ENCODE measurements at regions not wholly inside any gene's neighbourhood (a gene's known extent, or its start where the extent isn't known, plus 50 kb on each side); places are given as distances from the start of the nearest gene placed in this dataset.
A peak's percentile ranks its signal among the peaks of the same experiment; 100 is the strongest.

DNA sequence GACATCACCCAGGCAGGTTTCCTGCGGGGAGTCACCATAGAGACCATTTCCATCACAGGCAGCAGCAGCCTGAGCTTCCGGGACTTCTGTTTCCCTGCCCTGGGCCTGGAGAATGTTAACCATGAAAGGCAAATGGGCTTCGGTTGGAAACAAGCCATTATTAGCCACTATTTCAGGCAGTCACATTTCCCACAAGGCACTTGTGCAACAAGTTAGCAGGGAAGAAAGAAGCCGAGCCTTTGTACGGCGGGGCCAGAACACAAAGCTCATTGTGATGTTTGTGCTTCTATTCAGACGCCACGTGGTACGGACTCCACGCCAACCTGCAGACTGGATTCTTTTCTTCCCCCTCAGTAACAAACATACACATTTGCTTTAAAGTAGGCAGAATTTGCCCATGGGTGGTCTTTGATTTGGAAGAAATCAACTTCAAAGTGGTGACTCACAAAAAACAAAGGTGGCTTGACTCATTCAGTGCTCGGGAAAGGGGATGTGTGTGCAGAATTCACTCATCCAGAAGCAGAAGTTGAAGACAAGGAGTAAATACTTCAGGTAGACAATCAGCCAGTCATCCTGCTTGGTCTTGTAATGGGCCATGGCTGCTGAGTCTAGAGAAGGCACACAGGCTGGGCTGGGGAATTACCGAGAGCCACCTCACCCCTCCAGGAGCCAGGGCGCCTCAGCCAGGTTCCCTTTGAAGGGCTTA, 154.2 kb upstream of the PRMT8 start:
- H3K27me3 ChIP-seq = peaks cover 0 to 75% (median 0%) of the 10 kb centered on the region in 4 donors
- TF ChIP-seq, protein P1, sequence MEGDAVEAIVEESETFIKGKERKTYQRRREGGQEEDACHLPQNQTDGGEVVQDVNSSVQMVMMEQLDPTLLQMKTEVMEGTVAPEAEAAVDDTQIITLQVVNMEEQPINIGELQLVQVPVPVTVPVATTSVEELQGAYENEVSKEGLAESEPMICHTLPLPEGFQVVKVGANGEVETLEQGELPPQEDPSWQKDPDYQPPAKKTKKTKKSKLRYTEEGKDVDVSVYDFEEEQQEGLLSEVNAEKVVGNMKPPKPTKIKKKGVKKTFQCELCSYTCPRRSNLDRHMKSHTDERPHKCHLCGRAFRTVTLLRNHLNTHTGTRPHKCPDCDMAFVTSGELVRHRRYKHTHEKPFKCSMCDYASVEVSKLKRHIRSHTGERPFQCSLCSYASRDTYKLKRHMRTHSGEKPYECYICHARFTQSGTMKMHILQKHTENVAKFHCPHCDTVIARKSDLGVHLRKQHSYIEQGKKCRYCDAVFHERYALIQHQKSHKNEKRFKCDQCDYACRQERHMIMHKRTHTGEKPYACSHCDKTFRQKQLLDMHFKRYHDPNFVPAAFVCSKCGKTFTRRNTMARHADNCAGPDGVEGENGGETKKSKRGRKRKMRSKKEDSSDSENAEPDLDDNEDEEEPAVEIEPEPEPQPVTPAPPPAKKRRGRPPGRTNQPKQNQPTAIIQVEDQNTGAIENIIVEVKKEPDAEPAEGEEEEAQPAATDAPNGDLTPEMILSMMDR (IDR thresholded peaks at IDR 0.05) = no peak
- no peak for TF ChIP-seq POLR2A (IDR thresholded peaks at IDR 0.05)
- no peak overlapping the region for H3K4me3 ChIP-seq
- no peaks in the 10 kb centered on the region for H3K9me3 ChIP-seq
- DNase-seq = no peak
- peak overlapping the region in 1 of 4 donors; percentile 41 for H3K27ac ChIP-seq
- intact Hi-C loops (cut with DNase I) = no loop called here
- 25 to 42% methylated on average over 12 of the region's 13 CpGs for WGBS, 2 donors
- peaks cover 0 to 20% (median 11%) of the 10 kb centered on the region in 3 donors for H3K4me1 ChIP-seq
- no peaks in the 10 kb centered on the region for H3K36me3 ChIP-seq

- DNase-seq = no peak
- TF ChIP-seq POLR2A (IDR thresholded peaks at IDR 0.05) = no peak
- TF ChIP-seq, protein P1 (IDR thresholded peaks at IDR 0.05) = no peak
- H3K36me3 ChIP-seq = no peaks in the 10 kb centered on the region
- H3K27me3 ChIP-seq = peaks cover 0 to 76% (median 0%) of the 10 kb centered on the region in 4 donors
- 76 to 91% methylated on average over 5 of the region's 5 CpGs for WGBS, 2 donors
- peaks cover 0 to 27% (median 16%) of the 10 kb centered on the region in 3 donors for H3K4me1 ChIP-seq
- no peak overlapping the region for H3K27ac ChIP-seq
- no peaks in the 10 kb centered on the region for H3K9me3 ChIP-seq
- H3K4me3 ChIP-seq = no peak overlapping the region
- intact Hi-C loops (cut with DNase I) = no loop called here
These were observed 153.1 kb upstream of the PRMT8 start for GRCh38 chr12:3337944-3338343.

DNA sequence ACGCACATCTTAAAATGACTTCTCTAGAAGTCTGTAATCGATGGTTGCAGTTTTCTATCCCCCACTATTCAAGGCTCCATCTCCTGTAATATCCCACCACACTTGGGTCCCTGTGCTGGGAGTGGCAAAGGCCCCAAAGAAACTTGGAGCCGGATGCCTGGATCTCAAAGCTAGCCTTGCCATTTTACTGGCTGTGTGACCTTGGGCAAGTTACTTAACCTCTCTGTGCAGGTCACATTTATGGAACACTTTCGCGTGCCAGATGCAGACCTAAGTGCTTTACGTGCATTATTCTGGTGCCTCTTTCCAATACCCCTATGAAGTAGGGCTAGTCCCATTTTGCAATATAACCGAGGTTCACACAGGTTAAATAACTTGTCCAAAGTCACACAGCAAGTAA, 151.8 kb upstream of the PRMT8 start:
- peaks cover 0 to 27% (median 16%) of the 10 kb centered on the region in 3 donors for H3K4me1 ChIP-seq

GRCh38 chr12:3341594-3341993, 149.4 kb upstream of the PRMT8 start:
- Histone ChIP-seq H3K36me3 (no peaks in the 10 kb centered on the region), H3K4me3 (no peak overlapping the region), H3K9me3 (no peaks in the 10 kb centered on the region), H3K27ac (no peak overlapping the region), H3K27me3 (peaks cover 0 to 71% (median 0%) of the 10 kb centered on the region in 4 donors), H3K4me1 (peaks cover 0 to 26% (median 16%) of the 10 kb centered on the region in 3 donors)
- no peak for TF ChIP-seq POLR2A (IDR thresholded peaks at IDR 0.05)
- TF ChIP-seq, protein P1 (IDR thresholded peaks at IDR 0.05) = no peak
- intact Hi-C loops (cut with DNase I) = no loop called here
- no peak for DNase-seq
- 10 to 12% methylated on average over 4 of the region's 4 CpGs for WGBS, 2 donors

More for the DNA sequence above, 151.8 kb upstream of the PRMT8 start:
- no peak overlapping the region for H3K27ac ChIP-seq
- WGBS, 2 donors = 92 to 96% methylated on average over 4 to 7 of the region's 7 CpGs
- peaks cover 0 to 76% (median 0%) of the 10 kb centered on the region in 4 donors for H3K27me3 ChIP-seq
- H3K9me3 ChIP-seq = no peaks in the 10 kb centered on the region
- TF ChIP-seq, protein P1 (IDR thresholded peaks at IDR 0.05) = no peak
- no peak for TF ChIP-seq POLR2A (IDR thresholded peaks at IDR 0.05)
- intact Hi-C loops (cut with DNase I) = no loop called here
- no peaks in the 10 kb centered on the region for H3K36me3 ChIP-seq
- DNase-seq = no peak
- no peak overlapping the region for H3K4me3 ChIP-seq

- TF ChIP-seq POLR2A (IDR thresholded peaks at IDR 0.05) = no peak
- TF ChIP-seq, protein P1 (IDR thresholded peaks at IDR 0.05) = peak in 2 of 6 experiments; percentile 13 to 16
- Histone ChIP-seq H3K27me3 (peaks cover 0 to 69% (median 0%) of the 10 kb centered on the region in 4 donors), H3K9me3 (no peaks in the 10 kb centered on the region), H3K36me3 (no peaks in the 10 kb centered on the region), H3K4me1 (peaks cover 0 to 21% (median 13%) of the 10 kb centered on the region in 3 donors), H3K4me3 (no peak overlapping the region), H3K27ac (no peak overlapping the region)
- intact Hi-C loops (cut with DNase I) = no loop called here
- no peak for DNase-seq
- 13 to 27% methylated on average over 3 to 6 of the region's 8 CpGs for WGBS, 2 donors
These were observed 149.0 kb upstream of the PRMT8 start for GRCh38 chr12:3342051-3342450.

Data from esophagus squamous epithelium (tissue), 5 donors.